ENCODE measurements at regions not wholly inside any gene's neighbourhood (a gene's known extent, or its start where the extent isn't known, plus 50 kb on each side); places are given as distances from the start of the nearest gene placed in this dataset.

DNA sequence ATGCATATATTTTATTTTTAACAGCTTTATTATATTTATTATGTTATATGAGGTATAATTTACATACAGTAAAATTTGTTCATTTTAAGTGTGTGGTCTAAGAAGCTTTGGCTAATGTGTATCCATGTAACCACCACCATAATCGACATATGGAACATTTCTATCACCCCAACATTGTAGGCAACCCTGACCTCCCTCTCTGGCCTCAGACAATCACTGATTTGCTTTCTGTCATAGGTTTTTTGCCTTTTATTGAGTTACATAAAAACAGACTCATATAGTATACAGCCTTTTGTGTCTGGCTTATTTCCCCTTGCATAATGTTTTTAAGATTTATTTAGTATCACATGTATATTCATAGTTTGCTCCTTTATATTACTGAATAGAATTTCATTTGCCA lies 90.7 kb upstream of the KL start:
- TF ChIP-seq, protein P1, sequence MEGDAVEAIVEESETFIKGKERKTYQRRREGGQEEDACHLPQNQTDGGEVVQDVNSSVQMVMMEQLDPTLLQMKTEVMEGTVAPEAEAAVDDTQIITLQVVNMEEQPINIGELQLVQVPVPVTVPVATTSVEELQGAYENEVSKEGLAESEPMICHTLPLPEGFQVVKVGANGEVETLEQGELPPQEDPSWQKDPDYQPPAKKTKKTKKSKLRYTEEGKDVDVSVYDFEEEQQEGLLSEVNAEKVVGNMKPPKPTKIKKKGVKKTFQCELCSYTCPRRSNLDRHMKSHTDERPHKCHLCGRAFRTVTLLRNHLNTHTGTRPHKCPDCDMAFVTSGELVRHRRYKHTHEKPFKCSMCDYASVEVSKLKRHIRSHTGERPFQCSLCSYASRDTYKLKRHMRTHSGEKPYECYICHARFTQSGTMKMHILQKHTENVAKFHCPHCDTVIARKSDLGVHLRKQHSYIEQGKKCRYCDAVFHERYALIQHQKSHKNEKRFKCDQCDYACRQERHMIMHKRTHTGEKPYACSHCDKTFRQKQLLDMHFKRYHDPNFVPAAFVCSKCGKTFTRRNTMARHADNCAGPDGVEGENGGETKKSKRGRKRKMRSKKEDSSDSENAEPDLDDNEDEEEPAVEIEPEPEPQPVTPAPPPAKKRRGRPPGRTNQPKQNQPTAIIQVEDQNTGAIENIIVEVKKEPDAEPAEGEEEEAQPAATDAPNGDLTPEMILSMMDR (IDR thresholded peaks at IDR 0.05 in 2 of 3, conservative IDR thresholded peaks at IDR 0.05 in 1 of 3; ENCODE audit: borderline replicate concordance in 1 of 3, insufficient read depth in 1 of 3, low read depth in 2 of 3, low read length in 2 of 3), result no peak
- no peak for TF ChIP-seq RAD21 (IDR thresholded peaks at IDR 0.05; ENCODE audit: low read depth)
- TF ChIP-seq POLR2AphosphoS5 (IDR thresholded peaks at IDR 0.05; ENCODE audit: low read depth, low read length), result no peak
- no peak for TF ChIP-seq SP1 (IDR thresholded peaks at IDR 0.05; ENCODE audit: low read depth)
- TF ChIP-seq POLR2A (IDR thresholded peaks at IDR 0.05; ENCODE audit: borderline replicate concordance, extremely low read depth, insufficient read depth, insufficient read length), result no peak
- TF ChIP-seq EZH2 (IDR thresholded peaks at IDR 0.05), result no peak
- TF ChIP-seq YY1 (IDR thresholded peaks at IDR 0.05; ENCODE audit: extremely low read depth, insufficient replicate concordance, low read depth, low read length), result no peak
- TF ChIP-seq, protein P2, sequence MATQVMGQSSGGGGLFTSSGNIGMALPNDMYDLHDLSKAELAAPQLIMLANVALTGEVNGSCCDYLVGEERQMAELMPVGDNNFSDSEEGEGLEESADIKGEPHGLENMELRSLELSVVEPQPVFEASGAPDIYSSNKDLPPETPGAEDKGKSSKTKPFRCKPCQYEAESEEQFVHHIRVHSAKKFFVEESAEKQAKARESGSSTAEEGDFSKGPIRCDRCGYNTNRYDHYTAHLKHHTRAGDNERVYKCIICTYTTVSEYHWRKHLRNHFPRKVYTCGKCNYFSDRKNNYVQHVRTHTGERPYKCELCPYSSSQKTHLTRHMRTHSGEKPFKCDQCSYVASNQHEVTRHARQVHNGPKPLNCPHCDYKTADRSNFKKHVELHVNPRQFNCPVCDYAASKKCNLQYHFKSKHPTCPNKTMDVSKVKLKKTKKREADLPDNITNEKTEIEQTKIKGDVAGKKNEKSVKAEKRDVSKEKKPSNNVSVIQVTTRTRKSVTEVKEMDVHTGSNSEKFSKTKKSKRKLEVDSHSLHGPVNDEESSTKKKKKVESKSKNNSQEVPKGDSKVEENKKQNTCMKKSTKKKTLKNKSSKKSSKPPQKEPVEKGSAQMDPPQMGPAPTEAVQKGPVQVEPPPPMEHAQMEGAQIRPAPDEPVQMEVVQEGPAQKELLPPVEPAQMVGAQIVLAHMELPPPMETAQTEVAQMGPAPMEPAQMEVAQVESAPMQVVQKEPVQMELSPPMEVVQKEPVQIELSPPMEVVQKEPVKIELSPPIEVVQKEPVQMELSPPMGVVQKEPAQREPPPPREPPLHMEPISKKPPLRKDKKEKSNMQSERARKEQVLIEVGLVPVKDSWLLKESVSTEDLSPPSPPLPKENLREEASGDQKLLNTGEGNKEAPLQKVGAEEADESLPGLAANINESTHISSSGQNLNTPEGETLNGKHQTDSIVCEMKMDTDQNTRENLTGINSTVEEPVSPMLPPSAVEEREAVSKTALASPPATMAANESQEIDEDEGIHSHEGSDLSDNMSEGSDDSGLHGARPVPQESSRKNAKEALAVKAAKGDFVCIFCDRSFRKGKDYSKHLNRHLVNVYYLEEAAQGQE (IDR thresholded peaks at IDR 0.05; ENCODE audit: low read depth), result no peak
- no peak for TF ChIP-seq EZH2phosphoT487 (IDR thresholded peaks at IDR 0.05; ENCODE audit: borderline replicate concordance)
- no peak for TF ChIP-seq ZFX (IDR thresholded peaks at IDR 0.05)
- TF ChIP-seq SIN3A (IDR thresholded peaks at IDR 0.05; ENCODE audit: low read depth), result no peak
- TF ChIP-seq ELF1 (IDR thresholded peaks at IDR 0.05; ENCODE audit: borderline replicate concordance, low read depth), result no peak
- no peak for TF ChIP-seq EGR1 (IDR thresholded peaks at IDR 0.05; ENCODE audit: low read depth)
- no peak for TF ChIP-seq CEBPB (IDR thresholded peaks at IDR 0.05; ENCODE audit: low read depth)

All from HCT116 (cell line).